ENCODE measurements at regions not wholly inside any gene's neighbourhood (a gene's known extent, or its start where the extent isn't known, plus 50 kb on each side); places are given as distances from the start of the nearest gene placed in this dataset.
"Not testable (repeated sequence)": the region's sequence is repeated elsewhere in the genome, so short reads cannot be mapped to it uniquely, and the experiment has no call there.

DNA sequence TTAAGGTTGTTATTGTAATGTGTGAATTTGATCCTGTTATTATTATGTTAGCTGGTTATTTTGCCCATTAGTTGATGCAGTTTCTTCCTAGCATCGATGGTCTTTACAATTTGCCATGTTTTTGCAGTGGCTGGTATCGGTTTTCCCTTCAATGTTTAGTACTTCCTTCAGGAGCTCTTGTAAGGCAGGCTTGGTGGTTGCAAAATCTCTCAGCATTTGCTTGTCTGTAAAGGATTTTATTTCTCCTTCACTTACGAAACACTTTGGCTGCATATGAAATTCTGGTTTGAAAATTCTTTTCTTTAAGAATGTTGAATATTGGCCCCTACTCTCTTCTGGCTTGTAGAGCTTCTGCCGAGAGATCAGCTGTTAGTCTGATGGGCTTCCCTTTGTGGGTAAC is 2241.4 kb upstream of the AGA start:
- not testable (repeated sequence) for TF ChIP-seq EZH2 (IDR thresholded peaks at IDR 0.05); POLR2AphosphoS5 (IDR thresholded peaks at IDR 0.05; ENCODE audit: borderline replicate concordance, low read depth, low read length); FOXP2 (optimal IDR thresholded peaks at IDR 0.05; ENCODE audit: control extremely low read depth, extremely low read length, insufficient read depth)
